Memory B cell (primary cell): ENCODE measurements at regions not wholly inside any gene's neighbourhood (a gene's known extent, or its start where the extent isn't known, plus 50 kb on each side); places are given as distances from the start of the nearest gene placed in this dataset.
"Not testable (repeated sequence)": the region's sequence is repeated elsewhere in the genome, so short reads cannot be mapped to it uniquely, and the experiment has no call there.

Experiments
- ATAC-seq: fragments of 150-1000 bp; cut with Tn5 transposase; 2 replicates; pipeline ENCODE4 v1.10.0; 2021; ENCODE audit warnings: low read depth, mild to moderate bottlenecking, moderate library complexity
- DNase-seq, 2 donors: peaks; one replicate each; pipeline ENCODE4 v3.0.0; 2022; ENCODE audit warnings: low spot score in 2 of 2
- H3K27ac Mint-ChIP-seq: one replicate; pipeline ENCODE4 v1.8.0; 2022; ENCODE audit warnings: mild to moderate bottlenecking, moderate library complexity, mixed read lengths
- H3K27me3 Mint-ChIP-seq: one replicate; pipeline ENCODE4 v1.8.0; 2022; ENCODE audit warnings: mixed read lengths
- H3K36me3 Mint-ChIP-seq: one replicate; pipeline ENCODE4 v1.8.0; 2022; ENCODE audit warnings: mild to moderate bottlenecking, mixed read lengths
- H3K4me1 Mint-ChIP-seq: one replicate; pipeline ENCODE4 v1.8.0; 2022; ENCODE audit warnings: mixed read lengths
- H3K4me3 Mint-ChIP-seq: one replicate; pipeline ENCODE4 v1.8.0; 2022; ENCODE audit warnings: mild to moderate bottlenecking, moderate library complexity, mixed read lengths
- H3K9me3 Mint-ChIP-seq: one replicate; pipeline ENCODE4 v1.8.0; 2022; ENCODE audit warnings: mixed read lengths

DNA sequence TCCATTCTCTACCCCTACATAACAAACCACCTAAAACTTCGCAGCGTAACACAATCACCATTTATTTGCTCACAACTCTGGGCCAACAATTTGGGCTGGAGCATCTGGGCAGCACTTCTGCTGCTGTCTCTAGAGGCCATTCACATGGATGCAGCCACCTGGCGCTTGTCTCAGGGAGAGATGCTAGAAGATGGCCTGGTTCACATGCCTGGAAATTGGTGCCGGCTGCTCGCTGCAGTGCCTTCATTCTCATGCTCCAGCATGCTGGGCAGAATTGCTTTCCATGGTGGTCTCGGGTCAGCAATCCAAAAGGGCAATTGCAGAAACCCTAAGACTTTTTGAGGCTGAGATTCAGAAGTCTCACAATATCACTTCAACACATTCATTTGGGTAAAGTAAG is 157.4 kb downstream of the SUCLG1 start:
- DNase-seq (no peak), ATAC-seq (no peak)
- no peak overlapping the region for H3K4me3 Mint-ChIP-seq
- H3K9me3 Mint-ChIP-seq = peaks cover 3% of the 10 kb centered on the region
- H3K27me3 Mint-ChIP-seq = peaks cover 1% of the 10 kb centered on the region
- H3K27ac Mint-ChIP-seq = no peak overlapping the region
- H3K4me1 Mint-ChIP-seq = no peaks in the 10 kb centered on the region
- no peaks in the 10 kb centered on the region for H3K36me3 Mint-ChIP-seq

DNA sequence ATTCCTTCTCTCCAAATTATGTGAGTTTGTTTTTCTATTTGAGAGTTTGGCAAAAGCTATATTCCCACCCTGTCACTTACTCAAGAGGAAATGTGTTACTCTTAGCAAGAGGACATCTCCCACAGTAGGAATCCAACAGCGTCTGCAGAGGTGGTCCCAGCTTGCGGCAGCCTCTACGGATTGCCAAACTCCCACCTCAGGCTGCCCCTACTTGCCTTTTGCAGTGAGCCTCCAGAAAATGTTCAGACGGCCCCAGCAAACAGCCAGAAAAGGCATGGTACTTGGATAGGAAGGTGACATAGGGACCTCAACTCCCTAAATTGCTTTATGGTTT is 158.4 kb downstream of the SUCLG1 start:
- H3K4me1 Mint-ChIP-seq = no peaks in the 10 kb centered on the region
- DNase-seq (no peak), ATAC-seq (no peak)
- H3K4me3 Mint-ChIP-seq = no peak overlapping the region
- H3K27me3 Mint-ChIP-seq = peaks cover 1% of the 10 kb centered on the region
- H3K9me3 Mint-ChIP-seq = peaks cover 3% of the 10 kb centered on the region
- H3K36me3 Mint-ChIP-seq = no peaks in the 10 kb centered on the region
- H3K27ac Mint-ChIP-seq = no peak overlapping the region

DNA sequence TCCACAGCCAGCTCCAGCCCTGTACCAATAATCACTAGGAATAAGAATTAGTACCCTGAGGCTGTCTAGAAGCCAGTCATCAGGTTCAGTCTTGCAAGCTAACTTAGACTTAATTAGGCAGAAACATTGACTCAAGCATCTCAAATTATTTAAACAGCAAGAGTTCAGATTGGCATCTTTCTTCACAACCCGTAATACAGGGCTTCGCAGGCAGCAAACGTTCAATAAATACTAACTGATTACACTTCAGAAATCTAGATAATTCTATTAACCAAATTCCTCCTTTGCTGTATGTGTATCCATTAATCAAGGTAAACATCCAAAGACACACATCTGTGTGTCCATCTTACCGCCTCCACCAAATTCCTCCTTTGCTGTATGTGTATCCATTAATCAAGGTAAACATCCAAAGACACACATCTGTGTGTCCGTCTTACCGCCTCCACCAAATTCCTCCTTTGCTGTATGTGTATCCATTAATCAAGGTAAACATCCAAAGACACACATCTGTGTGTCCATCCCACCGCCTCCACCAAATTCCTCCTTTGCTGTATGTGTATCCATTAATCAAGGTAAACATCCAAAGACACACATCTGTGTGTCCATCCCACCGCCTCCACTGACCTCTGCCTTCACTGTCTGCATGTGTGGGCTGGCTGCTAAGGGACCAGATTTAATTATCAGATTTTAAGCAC is 158.9 kb downstream of the SUCLG1 start:
- DNase-seq, ATAC-seq, H3K4me3 Mint-ChIP-seq, H3K9me3 Mint-ChIP-seq, H3K36me3 Mint-ChIP-seq, H3K27me3 Mint-ChIP-seq, H3K4me1 Mint-ChIP-seq, H3K27ac Mint-ChIP-seq: not testable (repeated sequence)

DNA sequence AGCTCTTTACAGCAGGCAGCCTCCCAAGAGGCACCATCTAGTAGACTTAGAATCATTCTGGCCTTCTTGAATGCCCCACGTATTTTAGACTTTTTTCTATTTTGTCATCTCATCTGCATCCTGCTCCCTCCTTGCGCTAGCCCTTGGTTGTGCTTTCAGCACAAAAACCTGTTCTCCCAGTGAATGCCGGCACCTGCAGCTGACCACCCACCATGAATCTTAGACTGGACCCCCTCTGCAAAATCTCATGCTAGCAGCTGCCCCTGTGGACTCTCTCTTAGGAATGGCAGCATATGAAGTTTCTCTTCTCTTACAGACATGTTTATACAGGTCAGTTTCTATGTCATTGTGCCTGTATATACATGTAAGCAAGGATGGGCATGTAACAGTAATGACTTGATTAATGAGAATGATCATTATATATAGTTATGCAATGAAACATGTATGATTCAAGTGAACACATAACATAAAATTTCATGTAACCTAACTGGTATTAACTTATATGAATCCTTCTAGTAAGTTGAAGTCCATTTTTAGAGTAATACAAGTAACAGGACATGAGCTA is 159.8 kb downstream of the SUCLG1 start:
- Mint-ChIP-seq H3K27me3 (peaks cover 3% of the 10 kb centered on the region), H3K9me3 (no peaks in the 10 kb centered on the region), H3K27ac (no peak overlapping the region), H3K36me3 (no peaks in the 10 kb centered on the region), H3K4me1 (no peaks in the 10 kb centered on the region), H3K4me3 (no peak overlapping the region)
- no peak for DNase-seq
- no peak for ATAC-seq

DNA sequence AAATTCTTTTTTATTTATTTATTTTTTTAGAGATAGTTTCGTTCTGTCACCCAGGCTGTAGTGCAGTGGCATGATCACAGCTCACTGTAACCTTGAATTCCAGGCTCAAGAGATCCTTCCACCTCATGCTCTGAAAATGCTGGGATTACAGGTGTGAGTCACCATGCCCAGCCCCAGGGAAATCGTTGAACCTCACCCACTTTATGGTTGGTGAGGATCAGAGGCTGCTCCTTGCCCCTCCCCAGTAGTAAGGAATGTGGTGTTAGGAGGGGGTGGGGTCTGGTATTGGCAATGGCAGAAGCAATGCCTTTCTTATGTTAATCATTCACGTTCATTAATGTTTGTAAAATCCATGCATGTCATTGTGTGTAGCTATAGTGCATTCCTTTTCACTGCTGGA is 161.9 kb downstream of the SUCLG1 start:
- Mint-ChIP-seq H3K9me3 (no peaks in the 10 kb centered on the region), H3K27ac (no peak overlapping the region), H3K36me3 (no peaks in the 10 kb centered on the region), H3K27me3 (peaks cover 3% of the 10 kb centered on the region), H3K4me1 (no peaks in the 10 kb centered on the region), H3K4me3 (no peak overlapping the region)
- no peak for DNase-seq
- no peak for ATAC-seq

DNA sequence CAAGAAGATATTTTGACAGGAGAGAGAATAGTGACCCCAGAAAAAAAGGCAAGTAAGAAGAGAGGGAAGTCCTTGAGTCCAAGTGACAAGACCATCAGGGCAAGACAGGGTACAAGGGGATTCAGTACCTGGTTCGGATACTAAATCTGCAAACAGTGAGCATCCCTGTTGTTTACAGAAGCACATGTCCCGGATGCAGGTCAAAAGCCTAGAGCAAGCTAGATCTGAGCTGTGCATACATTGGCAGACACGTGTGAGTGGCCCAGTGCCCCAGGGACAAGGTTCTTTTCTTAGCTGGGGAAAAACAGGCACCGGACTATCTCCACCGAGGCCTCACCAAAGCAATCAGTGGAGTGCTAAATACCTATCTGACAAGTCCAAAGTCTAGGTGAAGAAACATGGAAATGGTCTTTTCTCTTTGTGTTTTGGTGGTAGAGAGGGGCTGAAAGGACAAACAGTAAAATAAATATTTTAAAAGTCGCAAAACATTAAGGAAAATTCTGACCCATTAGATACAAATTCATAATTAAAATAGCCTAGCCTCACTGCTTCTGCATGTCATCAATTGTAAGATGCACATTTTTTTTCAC is 165.2 kb downstream of the SUCLG1 start:
- Mint-ChIP-seq H3K9me3 (no peaks in the 10 kb centered on the region), H3K36me3 (no peaks in the 10 kb centered on the region), H3K4me1 (no peaks in the 10 kb centered on the region), H3K27me3 (peaks cover 2% of the 10 kb centered on the region), H3K4me3 (no peak overlapping the region), H3K27ac (no peak overlapping the region)
- DNase-seq (no peak), ATAC-seq (no peak)

DNA sequence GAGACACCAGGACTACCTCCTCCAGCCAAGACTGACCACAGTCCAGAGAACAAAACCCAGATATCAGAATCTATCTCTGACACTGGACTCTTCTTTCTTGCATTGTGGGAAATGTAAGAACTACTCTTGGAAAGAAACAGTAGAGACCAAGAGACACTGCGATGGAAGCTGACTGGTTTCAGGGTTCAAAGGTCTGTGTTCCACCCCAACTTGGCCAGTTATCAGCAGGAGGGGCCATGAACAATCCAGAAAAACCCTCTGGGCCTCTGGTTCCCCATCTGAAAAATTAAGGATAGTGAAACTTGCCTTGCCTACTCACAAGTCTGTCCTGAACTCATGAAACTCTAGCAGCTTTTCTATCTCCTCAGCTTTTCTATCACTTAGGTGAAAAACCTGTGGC is 166.5 kb downstream of the SUCLG1 start:
- H3K9me3 Mint-ChIP-seq = no peaks in the 10 kb centered on the region

DNA sequence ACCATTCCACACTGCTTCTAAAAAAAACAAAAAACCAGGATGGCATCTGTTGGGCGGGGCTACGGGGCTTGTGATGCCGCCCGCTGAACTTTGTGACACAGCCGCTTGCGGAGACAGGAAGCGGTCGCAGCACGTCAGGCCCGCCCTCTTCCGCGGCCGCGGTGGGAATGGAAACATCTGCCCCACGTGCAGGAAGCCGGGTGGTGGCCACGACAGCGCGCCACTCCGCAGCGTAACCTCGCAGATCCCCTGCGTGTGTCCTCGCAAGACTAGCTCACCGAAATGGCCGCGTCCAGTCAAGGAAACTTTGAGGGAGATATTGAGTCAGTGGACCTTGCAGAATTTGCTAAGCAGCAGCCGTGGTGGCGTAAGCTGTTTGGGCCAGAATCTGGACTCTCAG is 168.5 kb downstream of the SUCLG1 start:
- H3K36me3 Mint-ChIP-seq = no peaks in the 10 kb centered on the region
- no peak overlapping the region for H3K4me3 Mint-ChIP-seq
- H3K27me3 Mint-ChIP-seq = peaks cover 6% of the 10 kb centered on the region
- H3K9me3 Mint-ChIP-seq = no peaks in the 10 kb centered on the region
- no peak for ATAC-seq
- no peak overlapping the region for H3K27ac Mint-ChIP-seq
- peaks cover 2% of the 10 kb centered on the region for H3K4me1 Mint-ChIP-seq
- DNase-seq = no peak

More for the DNA sequence above, 166.5 kb downstream of the SUCLG1 start:
- no peak for DNase-seq
- no peak overlapping the region for H3K27ac Mint-ChIP-seq
- H3K36me3 Mint-ChIP-seq = no peaks in the 10 kb centered on the region
- H3K4me3 Mint-ChIP-seq = no peak overlapping the region
- peaks cover 3% of the 10 kb centered on the region for H3K27me3 Mint-ChIP-seq
- H3K4me1 Mint-ChIP-seq = peaks cover 1% of the 10 kb centered on the region
- no peak for ATAC-seq

DNA sequence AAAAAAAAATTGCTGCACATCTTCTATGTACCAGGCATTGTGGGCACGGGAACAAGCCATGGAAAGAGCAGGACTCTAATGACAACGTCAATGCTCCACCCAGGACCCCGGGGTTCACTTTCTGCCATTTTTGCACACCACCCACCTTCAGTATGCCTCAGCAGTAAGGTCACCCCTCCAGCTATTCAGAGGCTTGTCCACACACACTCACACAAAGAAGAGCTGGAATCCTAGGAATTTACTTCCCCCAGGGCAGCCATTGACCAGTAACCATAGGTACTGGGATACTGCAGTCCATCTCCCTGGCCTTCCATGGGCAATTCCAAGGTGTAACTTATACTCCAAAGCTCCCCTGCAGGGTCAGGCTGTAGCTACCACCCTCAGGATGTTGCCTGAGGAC is 170.8 kb downstream of the SUCLG1 start:
- DNase-seq (no peak), ATAC-seq (no peak)
- Mint-ChIP-seq H3K27me3 (peaks cover 5% of the 10 kb centered on the region), H3K27ac (no peak overlapping the region), H3K36me3 (no peaks in the 10 kb centered on the region), H3K4me1 (peaks cover 2% of the 10 kb centered on the region), H3K9me3 (no peaks in the 10 kb centered on the region), H3K4me3 (no peak overlapping the region)

DNA sequence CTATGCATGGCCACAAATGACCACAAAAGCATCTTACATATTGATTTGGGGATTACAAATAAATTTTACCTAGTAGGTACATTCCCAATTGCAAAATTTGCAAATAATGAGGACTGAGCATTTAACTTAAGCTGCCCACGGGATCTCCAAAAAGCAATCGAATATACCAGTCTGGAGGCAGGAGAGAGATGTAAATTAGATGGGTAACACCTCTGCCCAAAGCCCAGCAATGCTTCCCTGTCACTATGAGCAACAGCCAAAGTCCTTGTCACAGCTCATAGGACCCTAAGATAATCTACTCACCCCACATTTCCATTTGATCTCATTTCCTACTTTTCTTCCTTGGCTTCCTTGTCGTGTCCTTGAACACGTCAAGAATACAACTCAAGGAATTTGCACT is 172.2 kb downstream of the SUCLG1 start:
- ATAC-seq (no peak), DNase-seq (no peak)
- H3K27ac Mint-ChIP-seq = no peak overlapping the region
- H3K4me1 Mint-ChIP-seq = peaks cover 2% of the 10 kb centered on the region
- H3K9me3 Mint-ChIP-seq = no peaks in the 10 kb centered on the region
- peaks cover 5% of the 10 kb centered on the region for H3K27me3 Mint-ChIP-seq
- no peak overlapping the region for H3K4me3 Mint-ChIP-seq
- H3K36me3 Mint-ChIP-seq = no peaks in the 10 kb centered on the region

DNA sequence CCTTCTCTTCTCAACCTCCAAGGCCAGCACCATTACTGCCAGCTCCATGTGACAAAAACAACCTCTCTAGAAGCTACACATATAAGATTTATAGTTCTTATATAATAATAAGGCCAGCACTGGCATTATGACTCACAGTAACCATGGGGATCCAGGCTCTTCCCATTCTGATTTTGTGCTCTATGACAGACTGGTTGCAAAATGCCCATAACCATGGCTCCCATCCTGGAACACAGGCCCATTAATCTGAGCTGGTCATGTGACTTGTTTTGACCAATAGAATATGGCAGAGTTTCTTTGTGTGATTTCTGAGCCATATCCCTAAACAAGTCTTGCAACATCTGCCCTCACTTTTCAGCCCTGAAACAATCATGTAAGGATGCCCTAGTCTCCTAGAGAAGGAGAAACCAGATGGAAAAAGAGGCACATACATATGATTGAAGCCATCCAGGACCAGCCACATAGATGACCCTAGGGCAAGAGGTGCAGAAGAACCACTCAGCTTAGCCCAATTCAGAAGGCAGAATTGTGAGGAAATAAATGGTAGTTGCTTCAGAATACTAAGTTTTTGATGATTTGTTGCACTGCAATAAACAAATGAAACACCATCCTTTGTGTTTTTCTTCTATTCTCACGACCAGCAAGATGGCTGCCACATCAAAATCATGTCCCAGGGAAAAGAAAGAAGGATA is 173.9 kb downstream of the SUCLG1 start:
- no peaks in the 10 kb centered on the region for H3K36me3 Mint-ChIP-seq
- peaks cover 7% of the 10 kb centered on the region for H3K27me3 Mint-ChIP-seq
- DNase-seq (no peak), ATAC-seq (no peak)
- no peaks in the 10 kb centered on the region for H3K9me3 Mint-ChIP-seq
- no peak overlapping the region for H3K4me3 Mint-ChIP-seq
- H3K4me1 Mint-ChIP-seq = peaks cover 2% of the 10 kb centered on the region
- H3K27ac Mint-ChIP-seq = no peak overlapping the region

DNA sequence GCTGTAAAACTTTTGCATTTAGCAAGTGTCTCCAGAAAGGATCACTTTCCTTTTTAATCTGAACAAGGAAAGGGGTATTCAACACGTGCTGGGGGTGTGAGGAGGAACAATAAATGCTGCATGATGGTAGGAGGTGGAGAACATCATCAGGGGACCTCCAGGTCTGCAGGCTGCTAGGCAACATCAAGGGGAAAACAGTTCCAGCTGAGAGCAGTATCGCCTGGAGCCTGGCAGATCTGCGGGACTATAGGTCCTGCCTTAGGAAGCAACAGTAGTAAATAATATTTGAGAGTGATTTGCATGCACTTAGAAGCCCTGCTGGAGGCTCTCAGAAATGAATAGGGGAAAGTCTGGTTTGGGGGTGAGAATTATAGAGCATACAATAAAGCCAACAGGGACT is 175.6 kb downstream of the SUCLG1 start:
- no peak overlapping the region for H3K4me3 Mint-ChIP-seq
- H3K27ac Mint-ChIP-seq = no peak overlapping the region
- H3K36me3 Mint-ChIP-seq = no peaks in the 10 kb centered on the region
- peaks cover 9% of the 10 kb centered on the region for H3K27me3 Mint-ChIP-seq
- DNase-seq (no peak), ATAC-seq (no peak)
- H3K9me3 Mint-ChIP-seq = no peaks in the 10 kb centered on the region
- H3K4me1 Mint-ChIP-seq = peaks cover 2% of the 10 kb centered on the region

DNA sequence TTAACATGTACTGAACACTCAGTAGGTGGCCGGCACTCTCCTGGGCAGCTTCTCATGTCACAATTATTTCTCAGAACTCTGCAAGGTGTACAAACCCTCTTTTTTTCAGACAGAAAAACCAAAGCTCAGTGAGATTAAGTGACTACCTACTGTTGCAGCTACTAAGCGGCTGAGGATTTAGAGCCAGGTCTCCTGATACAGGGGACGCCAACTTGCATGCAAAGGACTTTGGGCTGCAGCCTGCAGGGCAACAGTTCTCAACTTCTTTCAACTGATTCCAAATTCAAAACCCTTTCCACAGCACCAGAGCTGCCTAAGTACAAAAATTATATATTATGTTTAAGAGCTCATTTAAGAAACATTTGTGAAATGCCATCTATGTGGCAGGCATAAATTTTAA is 177.6 kb downstream of the SUCLG1 start:
- H3K27me3 Mint-ChIP-seq = peaks cover 9% of the 10 kb centered on the region
- H3K4me3 Mint-ChIP-seq = no peak overlapping the region
- H3K36me3 Mint-ChIP-seq = no peaks in the 10 kb centered on the region
- ATAC-seq (no peak), DNase-seq (no peak)
- H3K4me1 Mint-ChIP-seq = no peaks in the 10 kb centered on the region
- H3K27ac Mint-ChIP-seq = no peak overlapping the region
- no peaks in the 10 kb centered on the region for H3K9me3 Mint-ChIP-seq

DNA sequence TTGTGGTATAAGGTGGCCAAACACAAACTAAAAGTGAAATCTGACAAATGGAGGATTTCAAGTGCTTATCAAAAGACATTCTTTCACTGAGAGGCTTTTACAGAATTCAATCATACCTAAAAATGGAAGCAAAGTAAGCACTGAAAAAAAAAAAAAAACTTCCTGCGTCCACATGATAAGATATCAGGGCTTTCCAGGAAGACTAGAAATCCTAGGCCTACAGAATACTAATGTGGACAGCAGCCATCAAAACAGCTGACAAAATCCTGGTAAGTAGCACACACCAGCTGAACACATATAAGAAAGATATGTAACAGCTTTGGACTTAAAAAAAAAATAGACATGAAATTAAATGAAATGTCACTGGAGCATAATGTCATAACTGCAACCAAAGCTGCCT is 178.2 kb downstream of the SUCLG1 start:
- Mint-ChIP-seq H3K27me3 (peaks cover 9% of the 10 kb centered on the region), H3K4me1 (no peaks in the 10 kb centered on the region), H3K36me3 (no peaks in the 10 kb centered on the region), H3K4me3 (no peak overlapping the region), H3K27ac (no peak overlapping the region), H3K9me3 (no peaks in the 10 kb centered on the region)
- DNase-seq = no peak
- no peak for ATAC-seq
